HG03354 (cell line): ENCODE measurements at regions not wholly inside any gene's neighbourhood (a gene's known extent, or its start where the extent isn't known, plus 50 kb on each side); places are given as distances from the start of the nearest gene placed in this dataset.

Source experiments
- ATAC-seq: cut with Tn5 transposase; IDR thresholded peaks from one replicate; pipeline ENCODE4 v1.9.1; 2021; ENCODE audit warnings: mild to moderate bottlenecking; ENCODE audit not compliant: unreplicated experiment, poor library complexity, severe bottlenecking

GRCh38 chr10:52632591-52632990 is 140.0 kb downstream of the MBL2 start:
- ATAC-seq, result no peak

- ATAC-seq, result no peak
Measured at GRCh38 chr10:52633266-52633665, 139.3 kb downstream of the MBL2 start.

- no peak for ATAC-seq
Measured at GRCh38 chr10:52635651-52636050, 136.9 kb downstream of the MBL2 start.

- ATAC-seq, result no peak
Measured at GRCh38 chr10:52636874-52637273, 135.7 kb downstream of the MBL2 start.

GRCh38 chr10:52637592-52637991 is 135.0 kb downstream of the MBL2 start:
- ATAC-seq, result no peak

GRCh38 chr10:52639652-52640051 is 132.9 kb downstream of the MBL2 start:
- no peak for ATAC-seq

GRCh38 chr10:52642208-52642607 is 130.4 kb downstream of the MBL2 start:
- no peak for ATAC-seq

GRCh38 chr10:52644373-52645186 is 128.0 kb downstream of the MBL2 start:
- peak; percentile 90 for ATAC-seq

- no peak for ATAC-seq
Measured at GRCh38 chr10:52645187-52645758, 127.3 kb downstream of the MBL2 start.

GRCh38 chr10:52649511-52649910 is 123.1 kb downstream of the MBL2 start:
- ATAC-seq, result no peak

- ATAC-seq, result no peak
Measured at GRCh38 chr10:52650873-52651272, 121.7 kb downstream of the MBL2 start.

GRCh38 chr10:52651293-52651692 is 121.3 kb downstream of the MBL2 start:
- ATAC-seq, result no peak

- ATAC-seq, result no peak
Measured at GRCh38 chr10:52652431-52653262, 119.9 kb downstream of the MBL2 start.

GRCh38 chr10:52653263-52653909 is 119.2 kb downstream of the MBL2 start:
- ATAC-seq, result no peak

GRCh38 chr10:52654201-52654600 is 118.4 kb downstream of the MBL2 start:
- no peak for ATAC-seq

- ATAC-seq, result no peak
Measured at GRCh38 chr10:52658112-52658511, 114.5 kb downstream of the MBL2 start.

- no peak for ATAC-seq
Measured at GRCh38 chr10:52659085-52659484, 113.5 kb downstream of the MBL2 start.

GRCh38 chr10:52662256-52662655 is 110.3 kb downstream of the MBL2 start:
- ATAC-seq, result no peak

- ATAC-seq, result no peak
Measured at GRCh38 chr10:52663161-52663560, 109.4 kb downstream of the MBL2 start.

- ATAC-seq, result no peak
Measured at GRCh38 chr10:52664629-52665028, 108.0 kb downstream of the MBL2 start.
